Activated T-cell treated with anti-CD3 and anti-CD28 coated beads, Interleukin-2, amount 50 U/mL, for 72 hours (primary cell): ENCODE measurements at regions not wholly inside any gene's neighbourhood (a gene's known extent, or its start where the extent isn't known, plus 50 kb on each side); places are given as distances from the start of the nearest gene placed in this dataset.
A peak's percentile ranks its signal among the peaks of the same experiment; 100 is the strongest.

Source experiments
- ATAC-seq, 2 donors: fragments of 150-1000 bp; cut with Tn5 transposase; replicated peaks in 1 of 2; 2 replicates each; pipeline ENCODE4 v1.10.0; 2021; ENCODE audit warnings: moderate library complexity in 2 of 2, mild to moderate bottlenecking in 1 of 2
- DNase-seq, 2 donors: peaks; one replicate each; pipeline ENCODE4 v3.0.0; 2021 to 2022; ENCODE audit warnings: mixed read lengths in 1 of 2
- H3K27ac Mint-ChIP-seq: one replicate; pipeline ENCODE4 v1.8.0; 2022; ENCODE audit warnings: mild to moderate bottlenecking, moderate library complexity, mixed read lengths
- H3K27me3 Mint-ChIP-seq: one replicate; pipeline ENCODE4 v1.8.0; 2022; ENCODE audit warnings: low read depth, mixed read lengths
- H3K36me3 Mint-ChIP-seq, 2 donors: one replicate each; pipeline ENCODE4 v1.8.0; 2022; ENCODE audit warnings: mixed read lengths in 2 of 2, mild to moderate bottlenecking in 1 of 2; ENCODE audit not compliant: insufficient read depth in 2 of 2
- H3K4me1 Mint-ChIP-seq: one replicate; pipeline ENCODE4 v1.8.0; 2022; ENCODE audit warnings: low read depth, mixed read lengths
- H3K4me3 Mint-ChIP-seq, 2 donors: one replicate each; pipeline ENCODE4 v1.8.0; 2022; ENCODE audit warnings: mild to moderate bottlenecking in 2 of 2, mixed read lengths in 2 of 2, moderate library complexity in 2 of 2
- H3K9me3 Mint-ChIP-seq, 2 donors: one replicate each; pipeline ENCODE4 v1.8.0; 2022; ENCODE audit warnings: mixed read lengths in 2 of 2

DNA sequence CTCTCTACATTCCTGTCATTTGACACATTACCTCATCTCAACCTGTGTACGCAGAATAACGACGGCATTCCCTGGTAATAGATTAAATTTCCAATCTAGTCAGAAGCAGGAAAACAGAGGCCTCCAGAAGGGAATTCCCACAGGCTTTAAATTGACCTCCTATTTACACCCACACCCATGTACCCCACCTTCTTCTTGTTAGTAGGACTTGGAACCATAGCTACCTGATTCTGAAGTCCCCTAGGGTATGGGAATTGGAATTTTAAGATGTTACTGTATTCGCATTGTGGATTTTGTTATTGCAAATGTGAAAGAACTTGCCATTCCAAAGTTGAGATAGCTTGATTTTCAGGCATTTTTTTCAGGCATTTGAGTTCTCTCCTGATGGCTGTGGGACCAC lies 377.5 kb upstream of the DYNLRB2 start:
- Mint-ChIP-seq H3K9me3 (no peaks in the 10 kb centered on the region), H3K36me3 (no peaks in the 10 kb centered on the region), H3K4me3 (no peak overlapping the region), H3K27me3 (peaks cover 9% of the 10 kb centered on the region), H3K4me1 (no peaks in the 10 kb centered on the region), H3K27ac (no peak overlapping the region)
- DNase-seq (no peak), ATAC-seq (no peak)

GRCh38 chr16:80161799-80162739 lies 378.7 kb upstream of the DYNLRB2 start:
- Mint-ChIP-seq H3K27ac (no peak overlapping the region), H3K27me3 (peaks cover 9% of the 10 kb centered on the region), H3K9me3 (no peaks in the 10 kb centered on the region)

DNA sequence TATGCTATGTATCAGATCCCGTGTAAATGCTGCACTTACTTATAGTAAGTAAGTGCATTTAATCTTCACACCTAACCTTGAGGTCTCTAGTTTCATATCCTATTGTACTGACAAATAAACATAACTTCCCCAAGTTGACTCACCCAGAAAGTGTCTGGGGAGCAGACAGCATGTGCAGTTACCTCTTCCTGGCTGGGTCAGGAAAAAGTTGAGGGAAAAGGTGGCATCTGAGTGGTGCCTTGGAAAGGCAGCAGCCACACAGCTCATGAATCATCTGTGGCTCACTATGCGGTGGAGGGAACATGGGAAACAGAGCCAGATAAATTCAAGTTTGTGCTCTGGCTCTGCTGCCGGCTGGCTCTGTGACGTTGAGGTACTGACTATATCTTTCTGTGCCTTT lies 382.0 kb upstream of the DYNLRB2 start:
- peaks cover 10% of the 10 kb centered on the region for H3K27me3 Mint-ChIP-seq
- H3K9me3 Mint-ChIP-seq = peaks cover 0 to 2% of the 10 kb centered on the region in 2 donors
- ATAC-seq = no peak
- H3K4me1 Mint-ChIP-seq = no peaks in the 10 kb centered on the region
- H3K27ac Mint-ChIP-seq = no peak overlapping the region
- H3K36me3 Mint-ChIP-seq = no peaks in the 10 kb centered on the region
- DNase-seq = no peak
- no peak overlapping the region for H3K4me3 Mint-ChIP-seq

More at GRCh38 chr16:80161799-80162739, 378.7 kb upstream of the DYNLRB2 start:
- DNase-seq = no peak
- Mint-ChIP-seq H3K4me3 (no peak overlapping the region), H3K36me3 (no peaks in the 10 kb centered on the region), H3K4me1 (no peaks in the 10 kb centered on the region)
- ATAC-seq = no peak

- Mint-ChIP-seq H3K36me3 (no peaks in the 10 kb centered on the region), H3K9me3 (peaks cover 0 to 3% of the 10 kb centered on the region in 2 donors), H3K27me3 (peaks cover 19% of the 10 kb centered on the region), H3K4me3 (no peak overlapping the region), H3K27ac (no peak overlapping the region), H3K4me1 (no peaks in the 10 kb centered on the region)
- ATAC-seq = no peak
- no peak for DNase-seq
Observed at GRCh38 chr16:80151722-80152111, 389.1 kb upstream of the DYNLRB2 start.

DNA sequence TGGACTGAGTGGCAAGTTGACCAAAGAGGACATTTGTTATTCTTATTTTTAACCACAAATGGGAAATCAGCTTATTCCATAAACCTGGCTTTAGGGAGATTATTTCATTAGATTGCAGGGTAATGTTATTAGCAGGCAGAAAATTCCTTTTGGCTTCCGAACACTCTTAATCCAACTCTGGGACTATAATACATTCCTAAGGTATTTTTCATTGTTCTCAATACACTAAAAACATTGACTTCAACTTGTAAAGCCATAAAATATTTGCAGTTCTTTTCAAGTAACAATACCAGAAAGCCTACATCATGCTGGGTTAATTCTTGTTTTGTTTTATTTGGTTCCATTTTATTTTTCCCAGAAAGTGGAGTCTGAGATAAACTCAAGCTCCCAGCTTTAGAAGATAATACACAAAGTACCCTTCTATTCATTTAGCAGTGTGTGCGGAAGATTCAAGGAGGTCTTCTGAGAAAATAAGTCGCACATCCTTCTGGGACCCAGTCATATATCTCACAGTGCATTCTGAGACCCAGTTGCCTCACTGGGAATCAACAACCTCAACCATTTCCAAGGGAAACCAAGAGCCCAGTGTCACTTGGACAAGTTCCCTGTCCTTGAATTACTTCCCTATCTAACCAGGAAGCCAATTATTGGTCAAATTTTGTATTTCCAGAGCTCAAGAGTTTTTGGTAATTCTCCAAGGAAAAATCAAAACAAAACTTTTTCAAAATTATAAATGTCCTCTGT lies 389.6 kb upstream of the DYNLRB2 start:
- Mint-ChIP-seq H3K4me3 (no peak overlapping the region), H3K36me3 (no peaks in the 10 kb centered on the region), H3K4me1 (no peaks in the 10 kb centered on the region), H3K9me3 (peaks cover 0 to 3% of the 10 kb centered on the region in 2 donors), H3K27ac (no peak overlapping the region), H3K27me3 (peaks cover 19% of the 10 kb centered on the region)
- DNase-seq = no peak
- no peak for ATAC-seq

DNA sequence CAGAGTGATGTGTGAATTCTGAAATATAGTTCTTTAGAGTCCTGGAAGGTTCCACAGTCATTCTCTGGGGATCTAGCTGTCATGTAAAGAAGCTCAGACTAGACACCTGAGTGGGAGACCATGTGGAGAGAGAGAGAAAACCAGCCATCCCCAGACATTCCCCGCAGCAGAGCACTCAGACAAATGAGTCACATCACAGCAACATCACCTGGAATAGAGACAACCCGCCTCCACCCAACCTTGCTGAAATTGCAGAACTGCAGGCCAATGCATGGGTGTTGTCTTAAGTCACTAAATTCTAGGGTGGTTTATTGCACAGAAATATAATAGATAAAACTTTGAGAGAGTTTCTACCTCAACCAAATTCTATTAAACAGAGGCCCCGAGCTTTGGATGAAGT lies 392.0 kb upstream of the DYNLRB2 start:
- DNase-seq (no peak), ATAC-seq (no peak)
- Mint-ChIP-seq H3K9me3 (peaks cover 0 to 2% of the 10 kb centered on the region in 2 donors), H3K27me3 (peaks cover 30% of the 10 kb centered on the region), H3K27ac (no peak overlapping the region), H3K4me1 (no peaks in the 10 kb centered on the region), H3K36me3 (no peaks in the 10 kb centered on the region), H3K4me3 (no peak overlapping the region)

GRCh38 chr16:80147026-80147655 lies 393.7 kb upstream of the DYNLRB2 start:
- Mint-ChIP-seq H3K9me3 (peaks cover 0 to 2% of the 10 kb centered on the region in 2 donors), H3K27ac (no peak overlapping the region), H3K36me3 (peaks cover 0 to 1% of the 10 kb centered on the region in 2 donors), H3K4me1 (no peaks in the 10 kb centered on the region), H3K4me3 (no peak overlapping the region), H3K27me3 (peaks cover 25% of the 10 kb centered on the region)
- DNase-seq (no peak), ATAC-seq (no peak)

- DNase-seq (no peak), ATAC-seq (peak; percentile 47 to 69)
- Mint-ChIP-seq H3K36me3 (peaks cover 0 to 3% of the 10 kb centered on the region in 2 donors), H3K9me3 (peaks cover 5 to 8% of the 10 kb centered on the region in 2 donors), H3K27ac (no peak overlapping the region), H3K4me3 (no peak overlapping the region), H3K27me3 (peaks cover 20% of the 10 kb centered on the region), H3K4me1 (no peaks in the 10 kb centered on the region)
Observed at GRCh38 chr16:80144191-80144590, 396.6 kb upstream of the DYNLRB2 start.

- no peak for DNase-seq
- H3K4me3 Mint-ChIP-seq = no peak overlapping the region
- no peaks in the 10 kb centered on the region for H3K4me1 Mint-ChIP-seq
- peaks cover 5 to 9% of the 10 kb centered on the region in 2 donors for H3K9me3 Mint-ChIP-seq
- no peak for ATAC-seq
- no peak overlapping the region for H3K27ac Mint-ChIP-seq
- peaks cover 21% of the 10 kb centered on the region for H3K27me3 Mint-ChIP-seq
- H3K36me3 Mint-ChIP-seq = peaks cover 0 to 3% of the 10 kb centered on the region in 2 donors
Observed at GRCh38 chr16:80142940-80143339, 397.9 kb upstream of the DYNLRB2 start.

- DNase-seq = no peak
- peaks cover 5 to 9% of the 10 kb centered on the region in 2 donors for H3K9me3 Mint-ChIP-seq
- H3K27me3 Mint-ChIP-seq = peaks cover 21% of the 10 kb centered on the region
- ATAC-seq = no peak
- no peak overlapping the region for H3K27ac Mint-ChIP-seq
- H3K4me1 Mint-ChIP-seq = no peaks in the 10 kb centered on the region
- H3K4me3 Mint-ChIP-seq = no peak overlapping the region
- H3K36me3 Mint-ChIP-seq = peaks cover 0 to 3% of the 10 kb centered on the region in 2 donors
Observed at GRCh38 chr16:80142281-80142680, 398.5 kb upstream of the DYNLRB2 start.

DNA sequence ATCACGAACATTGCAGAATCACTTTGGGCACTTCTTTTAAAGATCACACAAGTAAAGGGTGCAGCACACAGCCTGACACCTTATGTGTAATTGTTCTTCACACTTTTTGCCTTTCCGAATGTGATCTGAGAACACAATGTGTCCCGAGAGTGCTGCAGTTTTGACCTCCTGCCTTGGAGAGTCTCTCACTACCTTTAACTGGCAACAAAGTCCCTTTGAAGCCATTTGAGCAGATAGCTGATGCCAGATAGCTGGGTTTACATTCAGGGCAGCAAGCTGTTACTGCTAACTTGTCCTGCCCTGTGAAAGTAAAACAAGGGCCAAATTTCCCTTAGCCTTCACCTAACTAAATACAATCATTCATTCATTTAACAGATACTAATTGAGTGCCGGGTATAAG lies 411.0 kb upstream of the DYNLRB2 start:
- DNase-seq (no peak), ATAC-seq (no peak)
- Mint-ChIP-seq H3K4me3 (no peak overlapping the region), H3K4me1 (no peaks in the 10 kb centered on the region), H3K9me3 (no peaks in the 10 kb centered on the region), H3K27me3 (no peaks in the 10 kb centered on the region), H3K36me3 (no peaks in the 10 kb centered on the region), H3K27ac (no peak overlapping the region)

GRCh38 chr16:80125677-80126076 lies 415.1 kb upstream of the DYNLRB2 start:
- no peaks in the 10 kb centered on the region for H3K4me1 Mint-ChIP-seq
- ATAC-seq = no peak
- no peaks in the 10 kb centered on the region for H3K36me3 Mint-ChIP-seq
- H3K27me3 Mint-ChIP-seq = no peaks in the 10 kb centered on the region
- H3K27ac Mint-ChIP-seq = no peak overlapping the region
- DNase-seq = no peak
- H3K4me3 Mint-ChIP-seq = no peak overlapping the region
- peaks cover 0 to 1% of the 10 kb centered on the region in 2 donors for H3K9me3 Mint-ChIP-seq

- Mint-ChIP-seq H3K36me3 (no peaks in the 10 kb centered on the region), H3K27me3 (peaks cover 9% of the 10 kb centered on the region), H3K4me3 (no peak overlapping the region), H3K9me3 (peaks cover 0 to 1% of the 10 kb centered on the region in 2 donors), H3K4me1 (no peaks in the 10 kb centered on the region), H3K27ac (no peak overlapping the region)
- no peak for DNase-seq
- no peak for ATAC-seq
Observed at GRCh38 chr16:80123189-80123588, 417.6 kb upstream of the DYNLRB2 start.
